Thoracic aorta (tissue), 2 donors: ENCODE measurements at regions not wholly inside any gene's neighbourhood (a gene's known extent, or its start where the extent isn't known, plus 50 kb on each side); places are given as distances from the start of the nearest gene placed in this dataset.
"Not testable (repeated sequence)": the region's sequence is repeated elsewhere in the genome, so short reads cannot be mapped to it uniquely, and the experiment has no call there.

Experiments
- ATAC-seq: fragments of 150-250 bp; one replicate; pipeline ENCODE4 v1.8.0; 2017; ENCODE audit warnings: low read depth; ENCODE audit not compliant: insufficient number of reproducible peaks, low FRiP score
- DNase-seq: peaks from one replicate; pipeline ENCODE4 v3.0.0-alpha.2; 2020; ENCODE audit warnings: low spot score
- H3K27ac ChIP-seq, 2 donors: fragments of 200-600 bp; sonication (generic); 1 replicate in 1 of 2; 2 replicates in 1 of 2; pipeline ENCODE4 v1.5.1; 2016; ENCODE audit warnings: mild to moderate bottlenecking in 2 of 2, moderate library complexity in 2 of 2
- H3K27me3 ChIP-seq: fragments of 200-600 bp; sonication (generic); replicated peaks from 2 replicates; pipeline ENCODE4 v1.6.0; 2016; ENCODE audit warnings: mild to moderate bottlenecking; ENCODE audit not compliant: insufficient read depth
- H3K36me3 ChIP-seq: fragments of 200-600 bp; sonication (generic); one replicate; pipeline ENCODE4 v1.5.1; 2016
- H3K4me1 ChIP-seq, 2 donors: fragments of 200-600 bp; sonication (generic); 1 replicate in 1 of 2; 2 replicates in 1 of 2; pipeline versions ENCODE4 v1.5.1 to v1.6.0; 2016; ENCODE audit warnings: low read depth in 2 of 2, mild to moderate bottlenecking in 1 of 2; ENCODE audit not compliant: control insufficient read depth in 1 of 2
- H3K4me3 ChIP-seq: fragments of 200-600 bp; sonication (generic); 2 replicates; pipeline ENCODE4 v1.5.1; 2016; ENCODE audit warnings: mild to moderate bottlenecking
- H3K9me3 ChIP-seq: fragments of 200-600 bp; sonication (generic); 2 replicates; pipeline ENCODE4 v1.5.1; 2016
- CTCF ChIP-seq: fragments of 200-600 bp; sonication (generic); IDR thresholded peaks from one replicate; pipeline ENCODE4 v1.5.1; 2019; ENCODE audit warnings: antibody characterized with exemption

GRCh38 chr15:95772982-95773381 lies 557.5 kb upstream of the NR2F2 start:
- TF ChIP-seq CTCF, result no peak
- Histone ChIP-seq H3K9me3 (no peaks in the 10 kb centered on the region), H3K4me1 (no peaks in the 10 kb centered on the region), H3K27ac (no peak overlapping the region), H3K36me3 (no peaks in the 10 kb centered on the region), H3K27me3 (no peaks in the 10 kb centered on the region), H3K4me3 (no peak overlapping the region)
- DNase-seq (no peak), ATAC-seq (no peak)

GRCh38 chr15:95784508-95784907 lies 546.0 kb upstream of the NR2F2 start:
- H3K4me3 ChIP-seq, result no peak overlapping the region
- DNase-seq (no peak), ATAC-seq (no peak)
- no peak overlapping the region for H3K27ac ChIP-seq
- peaks cover 31% of the 10 kb centered on the region for H3K9me3 ChIP-seq
- no peaks in the 10 kb centered on the region for H3K4me1 ChIP-seq
- no peak for TF ChIP-seq CTCF
- H3K36me3 ChIP-seq, result no peaks in the 10 kb centered on the region
- H3K27me3 ChIP-seq, result no peaks in the 10 kb centered on the region

- H3K4me1 ChIP-seq, H3K27me3 ChIP-seq, H3K27ac ChIP-seq, H3K36me3 ChIP-seq, H3K4me3 ChIP-seq, DNase-seq, ATAC-seq: not testable (repeated sequence)
- peaks cover 31% of the 10 kb centered on the region for H3K9me3 ChIP-seq
These were observed 545.2 kb upstream of the NR2F2 start for GRCh38 chr15:95785276-95785675.

- no peak overlapping the region for H3K4me3 ChIP-seq
- H3K9me3 ChIP-seq, result no peaks in the 10 kb centered on the region
- ATAC-seq (no peak), DNase-seq (no peak)
- H3K4me1 ChIP-seq, result peaks cover 4 to 8% of the 10 kb centered on the region in 2 donors
- no peak for TF ChIP-seq CTCF
- H3K27me3 ChIP-seq, result no peaks in the 10 kb centered on the region
- no peak overlapping the region for H3K27ac ChIP-seq
- no peaks in the 10 kb centered on the region for H3K36me3 ChIP-seq
These were observed 537.3 kb upstream of the NR2F2 start for GRCh38 chr15:95793231-95793630.

- H3K9me3 ChIP-seq, result no peaks in the 10 kb centered on the region
- DNase-seq, result no peak
- no peaks in the 10 kb centered on the region for H3K36me3 ChIP-seq
- no peak overlapping the region for H3K4me3 ChIP-seq
- H3K27me3 ChIP-seq, result no peaks in the 10 kb centered on the region
- H3K27ac ChIP-seq, result no peak overlapping the region
- no peak for ATAC-seq
- H3K4me1 ChIP-seq, result peaks cover 4 to 8% of the 10 kb centered on the region in 2 donors
- TF ChIP-seq CTCF, result no peak
These were observed 535.1 kb upstream of the NR2F2 start for GRCh38 chr15:95795386-95795785.
